Thyroid gland (tissue), 4 donors: ENCODE measurements at regions not wholly inside any gene's neighbourhood (a gene's known extent, or its start where the extent isn't known, plus 50 kb on each side); places are given as distances from the start of the nearest gene placed in this dataset.

Source experiments
- CTCF ChIP-seq, 6 experiments: fragments of 200-600 bp in 3 of 6; fragments of 450-650 bp in 3 of 6; sonication (generic) in 3 of 6; IDR thresholded peaks; one replicate each; pipeline ENCODE4 v1.5.1; 2016 to 2019; ENCODE audit warnings: antibody characterized with exemption in 6 of 6, mild to moderate bottlenecking in 2 of 6, inconsistent platforms in 1 of 6, moderate library complexity in 1 of 6
- POLR2A ChIP-seq, 2 donors: fragments of 450-650 bp; IDR thresholded peaks; one replicate each; pipeline ENCODE4 v1.6.1; 2017; ENCODE audit warnings: antibody characterized with exemption in 2 of 2, mild to moderate bottlenecking in 2 of 2, moderate library complexity in 1 of 2

- TF ChIP-seq CTCF (IDR thresholded peaks at IDR 0.05) (no peak), POLR2A (IDR thresholded peaks at IDR 0.05) (no peak)
Observed at GRCh38 chr3:159139326-159139725, 337.5 kb downstream of the MFSD1 start.
